Panc1 (cell line): ENCODE measurements at regions not wholly inside any gene's neighbourhood (a gene's known extent, or its start where the extent isn't known, plus 50 kb on each side); places are given as distances from the start of the nearest gene placed in this dataset.

Experiments
- ATAC-seq: fragments of 200-7000 bp; cut with Tn5 transposase; 2 replicates; pipeline ENCODE4 v1.9.1; 2020; ENCODE audit warnings: mild to moderate bottlenecking, moderate library complexity
- BruUV-seq: library from RNA; stranded (reverse); fragments of 400-500 nt; replicated peaks from 2 replicates; lab custom pipeline; 2021; lab: Mats Ljungman, UMichigan
- CTCF ChIA-PET: fragments of 300-600 bp; sonication (Branson Sonifier 250); formaldehyde crosslinking; loops from one replicate; lab custom pipeline; 2022; ENCODE audit warnings: antibody characterized with exemption; lab: Charles Lee
- POLR2A ChIA-PET: fragments of 300-600 bp; sonication (Branson Sonifier 250); formaldehyde crosslinking; loops from one replicate; lab custom pipeline; 2022; ENCODE audit warnings: antibody characterized with exemption; lab: Charles Lee
- DNase-seq: peaks from one replicate; pipeline ENCODE4 v3.0.0-alpha.2; 2010; ENCODE audit warnings: low read depth, low spot score
- H3K27ac ChIP-seq: 2 replicates; pipeline ENCODE4 v1.5.1; 2011; ENCODE audit warnings: mild to moderate bottlenecking, low read length, inconsistent platforms
- H3K27me3 ChIP-seq: fragments of 200-500 bp; sonication (Bioruptor generic); 2 replicates; pipeline ENCODE4 v1.6.0; 2014; ENCODE audit warnings: low read length, inconsistent platforms; ENCODE audit not compliant: control insufficient read depth, insufficient read depth
- H3K36me3 ChIP-seq: fragments of 200-500 bp; sonication (Bioruptor generic); 2 replicates; pipeline ENCODE4 v1.5.1; 2014; ENCODE audit warnings: inconsistent platforms, mild to moderate bottlenecking, low read length, moderate library complexity; ENCODE audit not compliant: control insufficient read depth, insufficient read depth
- H3K4me1 ChIP-seq: 2 replicates; pipeline ENCODE4 v1.5.1; 2011; ENCODE audit warnings: inconsistent platforms, mild to moderate bottlenecking, low read length, moderate library complexity; ENCODE audit not compliant: control insufficient read depth, insufficient read depth
- H3K4me3 ChIP-seq, 2 experiments: 2 replicates each; pipeline ENCODE4 v1.5.1; 2011 to 2012; ENCODE audit warnings: low read depth in 2 of 2, low read length in 2 of 2, mild to moderate bottlenecking in 2 of 2, inconsistent platforms in 1 of 2, moderate library complexity in 1 of 2
- H3K9me3 ChIP-seq: fragments of 200-500 bp; sonication (Bioruptor generic); 2 replicates; pipeline ENCODE4 v1.5.1; 2014; ENCODE audit warnings: low read depth, mild to moderate bottlenecking, inconsistent platforms, low read length, moderate library complexity; ENCODE audit not compliant: control insufficient read depth, insufficient read depth
- CTCF ChIP-seq: fragments of 450-650 bp; IDR thresholded peaks from 2 replicates; pipeline ENCODE4 v1.5.1; 2017; ENCODE audit warnings: mild to moderate bottlenecking
- POLR2AphosphoS5 ChIP-seq: IDR thresholded peaks from 2 replicates; pipeline ENCODE4 v1.6.1; 2012; ENCODE audit warnings: mild to moderate bottlenecking, low read depth, low read length, moderate library complexity
- REST ChIP-seq, 2 experiments: IDR thresholded peaks; 2 replicates each; pipeline ENCODE4 v1.6.1; 2011 to 2012; ENCODE audit warnings: low read depth in 2 of 2, control low read depth in 1 of 2, low read length in 1 of 2, mild to moderate bottlenecking in 1 of 2, moderate library complexity in 1 of 2; ENCODE audit not compliant: insufficient read depth in 1 of 2
- SIN3A ChIP-seq: IDR thresholded peaks from 2 replicates; pipeline ENCODE4 v1.6.1; 2012; ENCODE audit warnings: low read depth, mild to moderate bottlenecking, low read length, moderate library complexity, borderline replicate concordance; ENCODE audit not compliant: insufficient read depth
- TCF7L2 ChIP-seq: IDR thresholded peaks from 2 replicates; pipeline ENCODE4 v1.6.1; 2011; ENCODE audit warnings: mild to moderate bottlenecking, low read depth, low read length, inconsistent platforms
- in situ Hi-C: cut with HindIII; loops from 2 replicates; pipeline ENCODE4 v1.10.0; 2016; ENCODE audit warnings: low sequenced_read_pairs, low pct_unique_long_range_greater_than_20kb
- intact Hi-C: fragments of 100-400 bp; cut with micrococcal nuclease; formaldehyde crosslinking; loops from one replicate; pipeline ENCODE4 v1.10.0; 2022; ENCODE audit not compliant: unreplicated experiment

- POLR2A ChIA-PET, result no interaction called here
- intact Hi-C loops, result no loop called here
- TF ChIP-seq CTCF (no peak), TCF7L2 (no peak), POLR2AphosphoS5 (no peak), SIN3A (no peak), REST (IDR thresholded peaks at IDR 0.05; ENCODE audit: insufficient read depth in 1 of 2, low read depth in 2 of 2, low read length in 1 of 2) (no peak)
These were observed 399.2 kb downstream of the NLGN4X start for GRCh38 chrX:5829469-5829868.

GRCh38 chrX:5829060-5829459 lies 399.6 kb downstream of the NLGN4X start:
- in situ Hi-C loops, result no loop called here
- Histone ChIP-seq H3K9me3 (no peaks in the 10 kb centered on the region), H3K27me3 (no peaks in the 10 kb centered on the region), H3K27ac (no peak overlapping the region), H3K4me1 (no peaks in the 10 kb centered on the region), H3K4me3 (no peak overlapping the region), H3K36me3 (no peaks in the 10 kb centered on the region)
- no peak for TF ChIP-seq POLR2AphosphoS5
- no peak for TF ChIP-seq REST (IDR thresholded peaks at IDR 0.05; ENCODE audit: insufficient read depth in 1 of 2, low read depth in 2 of 2, low read length in 1 of 2)
- no peak for TF ChIP-seq CTCF
- no peak for TF ChIP-seq SIN3A
- no peak for TF ChIP-seq TCF7L2
- CTCF ChIA-PET, result no interaction called here
- DNase-seq (no peak), ATAC-seq (no peak)
- intact Hi-C loops, result no loop called here
- no TSS peak for BruUV-seq
- POLR2A ChIA-PET, result no interaction called here

More at GRCh38 chrX:5829469-5829868, 399.2 kb downstream of the NLGN4X start:
- H3K27me3 ChIP-seq, result no peaks in the 10 kb centered on the region
- no peak for DNase-seq
- CTCF ChIA-PET, result no interaction called here
- H3K4me1 ChIP-seq, result no peaks in the 10 kb centered on the region
- H3K4me3 ChIP-seq, result no peak overlapping the region
- no peaks in the 10 kb centered on the region for H3K9me3 ChIP-seq
- ATAC-seq, result no peak
- no peak overlapping the region for H3K27ac ChIP-seq
- no peaks in the 10 kb centered on the region for H3K36me3 ChIP-seq
- in situ Hi-C loops, result no loop called here
- BruUV-seq, result no TSS peak
